Endodermal cell (in vitro differentiated cells): ENCODE measurements at regions not wholly inside any gene's neighbourhood (a gene's known extent, or its start where the extent isn't known, plus 50 kb on each side); places are given as distances from the start of the nearest gene placed in this dataset.

Experiments
- DNase-seq: peaks from one replicate; pipeline ENCODE4 v3.0.0-alpha.2; 2017
- H3K27ac ChIP-seq: 2 replicates; pipeline ENCODE4 v1.5.1; 2013; ENCODE audit warnings: mild to moderate bottlenecking, low read depth, low read length, moderate library complexity
- H3K27me3 ChIP-seq: 2 replicates; pipeline ENCODE4 v1.6.1; 2013; ENCODE audit warnings: mild to moderate bottlenecking, low read length, moderate library complexity; ENCODE audit not compliant: insufficient read depth, control insufficient read depth, poor library complexity, severe bottlenecking
- H3K36me3 ChIP-seq: 2 replicates; pipeline ENCODE4 v1.7.0; 2013; ENCODE audit warnings: mild to moderate bottlenecking, low read length, moderate library complexity; ENCODE audit not compliant: control insufficient read depth, insufficient read depth
- H3K4me1 ChIP-seq: one replicate; pipeline ENCODE4 v1.7.0; 2013; ENCODE audit warnings: low read length; ENCODE audit not compliant: control insufficient read depth, insufficient read depth
- H3K4me3 ChIP-seq: 2 replicates; pipeline ENCODE4 v1.5.1; 2013; ENCODE audit warnings: mild to moderate bottlenecking, low read length, moderate library complexity
- H3K9ac ChIP-seq: 2 replicates; pipeline ENCODE4 v1.6.1; 2013; ENCODE audit warnings: mild to moderate bottlenecking, low read length, moderate library complexity; ENCODE audit not compliant: poor library complexity, severe bottlenecking; ENCODE audit errors: extremely low read depth
- H3K9me3 ChIP-seq: 2 replicates; pipeline ENCODE4 v1.6.1; 2013; ENCODE audit warnings: mild to moderate bottlenecking, low read length, moderate library complexity; ENCODE audit not compliant: control insufficient read depth
- H3K27ac Mint-ChIP-seq: 2 replicates; pipeline ENCODE4 v1.8.0; 2020; ENCODE audit warnings: mixed read lengths
- H3K27me3 Mint-ChIP-seq: 2 replicates; pipeline ENCODE4 v1.8.0; 2021; ENCODE audit warnings: mild to moderate bottlenecking, mixed read lengths; ENCODE audit not compliant: insufficient read depth
- H3K36me3 Mint-ChIP-seq: 2 replicates; pipeline ENCODE4 v1.8.0; 2020; ENCODE audit warnings: low read depth, mixed read lengths
- H3K4me1 Mint-ChIP-seq: 2 replicates; pipeline ENCODE4 v1.8.0; 2020; ENCODE audit warnings: mixed read lengths
- H3K4me3 Mint-ChIP-seq: 2 replicates; pipeline ENCODE4 v1.8.0; 2020; ENCODE audit warnings: mild to moderate bottlenecking, moderate library complexity, mixed read lengths
- H3K9me3 Mint-ChIP-seq: 2 replicates; pipeline ENCODE4 v1.8.0; 2020; ENCODE audit warnings: mild to moderate bottlenecking, mixed read lengths
- CTCF ChIP-seq: fragments of 200-600 bp; sonication (generic); conservative IDR thresholded peaks from 2 replicates; pipeline ENCODE4 v1.5.0; 2021; ENCODE audit warnings: antibody characterized with exemption, mild to moderate bottlenecking
- WGBS, 2 experiments: methylation state at CpG; one replicate each; pipeline versions ENCODE4 v1.1.5 to v1.1.7; 2013; ENCODE audit warnings: missing lambda C conversion rate in 2 of 2, mixed read lengths in 1 of 2; ENCODE audit not compliant: insufficient coverage in 1 of 2, insufficient read length in 1 of 2; 5-methylcytosine and 5-hydroxymethylcytosine counted together

GRCh38 chr9:106082621-106083020, 388.3 kb downstream of the TMEM38B start:
- no peaks in the 10 kb centered on the region for H3K36me3 ChIP-seq
- Mint-ChIP-seq H3K36me3 (no peaks in the 10 kb centered on the region), H3K27me3 (no peaks in the 10 kb centered on the region), H3K9me3 (no peaks in the 10 kb centered on the region), H3K27ac (no peak overlapping the region), H3K4me3 (no peak overlapping the region), H3K4me1 (peaks cover 17% of the 10 kb centered on the region)
- no peak overlapping the region for H3K4me3 ChIP-seq
- no peaks in the 10 kb centered on the region for H3K27me3 ChIP-seq
- H3K4me1 ChIP-seq = no peaks in the 10 kb centered on the region
- no peak overlapping the region for H3K27ac ChIP-seq
- 95 to 96% methylated on average over 3 of the region's 3 CpGs for WGBS, 2 experiments
- no peak for DNase-seq
- no peak for TF ChIP-seq CTCF
- H3K9ac ChIP-seq = no peak overlapping the region
- no peaks in the 10 kb centered on the region for H3K9me3 ChIP-seq

GRCh38 chr9:106084702-106085101, 390.4 kb downstream of the TMEM38B start:
- no peak for TF ChIP-seq CTCF
- Mint-ChIP-seq H3K27ac (no peak overlapping the region), H3K27me3 (no peaks in the 10 kb centered on the region), H3K4me1 (peaks cover 11% of the 10 kb centered on the region), H3K4me3 (no peak overlapping the region), H3K9me3 (no peaks in the 10 kb centered on the region), H3K36me3 (no peaks in the 10 kb centered on the region)
- Histone ChIP-seq H3K9me3 (no peaks in the 10 kb centered on the region), H3K4me3 (no peak overlapping the region), H3K27me3 (no peaks in the 10 kb centered on the region), H3K27ac (no peak overlapping the region), H3K36me3 (no peaks in the 10 kb centered on the region), H3K9ac (no peak overlapping the region), H3K4me1 (no peaks in the 10 kb centered on the region)
- no peak for DNase-seq
- WGBS, 2 experiments = 93% methylated on average over 1 of the region's 1 CpG; no CpG with 5 or more reads in 1 of the 2 experiments

- no peak for DNase-seq
- no peak for TF ChIP-seq CTCF
- Mint-ChIP-seq H3K36me3 (no peaks in the 10 kb centered on the region), H3K4me1 (peaks cover 11% of the 10 kb centered on the region), H3K27ac (no peak overlapping the region), H3K4me3 (no peak overlapping the region), H3K9me3 (no peaks in the 10 kb centered on the region), H3K27me3 (no peaks in the 10 kb centered on the region)
- Histone ChIP-seq H3K36me3 (no peaks in the 10 kb centered on the region), H3K27ac (no peak overlapping the region), H3K9ac (no peak overlapping the region), H3K9me3 (no peaks in the 10 kb centered on the region), H3K4me3 (no peak overlapping the region), H3K27me3 (no peaks in the 10 kb centered on the region), H3K4me1 (no peaks in the 10 kb centered on the region)
These were observed 391.1 kb downstream of the TMEM38B start for GRCh38 chr9:106085479-106085878.
